GM21528 (cell line): ENCODE measurements at regions not wholly inside any gene's neighbourhood (a gene's known extent, or its start where the extent isn't known, plus 50 kb on each side); places are given as distances from the start of the nearest gene placed in this dataset.

Experiments used
- ATAC-seq: cut with Tn5 transposase; IDR thresholded peaks from one replicate; pipeline ENCODE4 v1.9.1; 2021; ENCODE audit warnings: mild to moderate bottlenecking, moderate library complexity; ENCODE audit not compliant: unreplicated experiment, low FRiP score

DNA sequence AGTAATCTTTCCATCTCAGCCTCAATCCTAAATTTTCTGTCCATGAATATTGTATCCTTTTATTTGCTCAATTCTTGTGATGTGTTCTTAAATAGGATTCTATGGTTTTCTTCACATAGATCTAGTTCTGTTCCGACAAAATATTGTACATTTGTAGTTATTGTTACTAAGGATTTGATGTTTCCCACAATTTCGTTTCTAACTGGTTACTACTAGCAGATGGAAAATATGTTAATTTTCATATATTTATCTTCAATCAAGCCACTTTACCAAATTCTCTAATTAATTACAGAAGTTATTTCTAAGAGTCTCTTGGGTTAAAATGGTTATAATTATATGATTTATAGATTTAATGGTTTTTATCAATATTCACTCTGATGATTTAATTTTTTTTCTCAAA lies 60.3 kb downstream of the SEC61B start:
- no peak for ATAC-seq

GRCh38 chr9:99285965-99286364 lies 63.9 kb downstream of the SEC61B start:
- ATAC-seq, result no peak

- ATAC-seq, result no peak
These were observed 64.5 kb downstream of the SEC61B start for GRCh38 chr9:99286536-99286935.

DNA sequence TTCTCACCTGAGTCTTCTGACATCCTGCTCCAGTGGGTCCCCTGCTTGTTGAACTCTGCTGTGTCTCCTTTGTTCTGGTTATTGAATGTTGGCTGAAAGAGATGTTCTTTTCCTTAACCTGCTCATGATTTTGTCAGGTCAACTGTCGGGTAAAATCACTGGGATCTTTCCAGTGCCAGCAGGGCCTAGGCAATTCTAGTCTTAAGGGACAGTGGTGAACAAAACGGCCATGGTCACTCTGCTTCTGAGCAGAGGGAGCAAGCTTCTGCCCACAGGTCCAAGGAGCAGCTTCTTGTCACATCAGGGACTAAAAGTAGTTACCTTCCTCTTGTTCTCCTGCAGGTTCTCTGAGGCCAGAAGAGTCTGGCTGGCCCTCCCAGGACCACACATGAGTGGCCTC lies 65.6 kb downstream of the SEC61B start:
- ATAC-seq, result no peak

GRCh38 chr9:99288830-99289229 lies 66.7 kb downstream of the SEC61B start:
- no peak for ATAC-seq

DNA sequence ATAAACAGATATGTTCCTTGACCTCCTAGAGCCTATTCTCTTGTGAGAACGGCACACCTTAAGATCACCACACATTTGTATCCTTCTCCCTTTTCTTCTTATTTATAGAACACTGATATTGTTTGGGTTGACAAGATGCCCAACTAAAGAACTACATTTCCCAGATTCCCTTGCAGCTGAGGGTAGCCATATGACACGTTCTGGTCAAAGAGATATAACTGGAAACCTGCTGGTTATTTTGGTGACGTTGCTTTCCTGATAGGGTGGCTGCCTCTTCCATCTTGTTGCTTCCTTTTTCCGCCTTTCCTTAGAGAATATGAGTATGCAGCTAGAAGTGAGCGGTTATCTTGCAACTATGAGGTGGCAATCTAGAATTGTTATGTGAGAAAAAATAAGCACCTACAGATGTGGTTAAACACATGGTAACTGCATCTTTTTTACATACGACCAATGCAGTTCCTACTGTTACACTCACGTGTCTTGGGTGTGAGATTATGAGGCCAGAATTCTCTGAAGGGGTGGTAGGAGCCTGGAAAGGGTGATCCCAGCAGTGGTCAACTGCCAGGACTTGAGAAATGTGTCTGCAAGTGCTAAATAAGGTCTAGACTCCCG lies 72.9 kb downstream of the SEC61B start:
- ATAC-seq, result no peak

DNA sequence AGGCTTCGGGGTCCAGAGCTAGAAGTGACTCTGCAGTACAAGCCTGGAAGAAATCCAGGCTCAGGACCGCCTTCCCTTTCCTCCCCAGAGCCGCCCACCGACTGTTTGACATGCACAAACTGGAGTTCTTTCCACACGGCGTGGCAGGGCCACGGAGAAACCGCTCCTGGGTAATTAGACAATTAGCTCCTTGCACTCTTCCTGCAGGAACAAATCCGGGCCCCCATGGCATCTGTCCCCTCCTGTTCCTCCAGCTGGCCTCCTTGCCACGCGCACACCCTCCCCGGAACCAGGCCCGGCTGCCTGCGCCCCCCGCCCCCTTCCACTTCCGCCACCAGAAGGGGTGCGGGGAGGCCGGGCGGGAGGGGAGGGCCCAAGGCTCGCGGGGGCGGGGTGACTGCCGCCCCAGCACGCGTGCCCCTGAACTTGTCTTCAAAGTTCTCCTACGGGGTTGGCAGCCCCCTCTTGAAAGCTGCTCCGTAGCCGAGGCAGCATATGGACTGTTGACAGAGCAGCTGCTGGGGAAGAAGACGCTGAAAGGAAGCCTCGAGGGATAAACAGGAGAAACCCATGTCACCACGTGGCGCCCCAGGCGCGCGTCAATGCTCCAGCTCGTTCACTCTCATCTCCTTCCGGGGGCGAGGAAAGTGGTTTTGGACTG lies 74.3 kb downstream of the SEC61B start:
- ATAC-seq, result no peak

- no peak for ATAC-seq
These were observed 76.5 kb downstream of the SEC61B start for GRCh38 chr9:99298614-99299013.

DNA sequence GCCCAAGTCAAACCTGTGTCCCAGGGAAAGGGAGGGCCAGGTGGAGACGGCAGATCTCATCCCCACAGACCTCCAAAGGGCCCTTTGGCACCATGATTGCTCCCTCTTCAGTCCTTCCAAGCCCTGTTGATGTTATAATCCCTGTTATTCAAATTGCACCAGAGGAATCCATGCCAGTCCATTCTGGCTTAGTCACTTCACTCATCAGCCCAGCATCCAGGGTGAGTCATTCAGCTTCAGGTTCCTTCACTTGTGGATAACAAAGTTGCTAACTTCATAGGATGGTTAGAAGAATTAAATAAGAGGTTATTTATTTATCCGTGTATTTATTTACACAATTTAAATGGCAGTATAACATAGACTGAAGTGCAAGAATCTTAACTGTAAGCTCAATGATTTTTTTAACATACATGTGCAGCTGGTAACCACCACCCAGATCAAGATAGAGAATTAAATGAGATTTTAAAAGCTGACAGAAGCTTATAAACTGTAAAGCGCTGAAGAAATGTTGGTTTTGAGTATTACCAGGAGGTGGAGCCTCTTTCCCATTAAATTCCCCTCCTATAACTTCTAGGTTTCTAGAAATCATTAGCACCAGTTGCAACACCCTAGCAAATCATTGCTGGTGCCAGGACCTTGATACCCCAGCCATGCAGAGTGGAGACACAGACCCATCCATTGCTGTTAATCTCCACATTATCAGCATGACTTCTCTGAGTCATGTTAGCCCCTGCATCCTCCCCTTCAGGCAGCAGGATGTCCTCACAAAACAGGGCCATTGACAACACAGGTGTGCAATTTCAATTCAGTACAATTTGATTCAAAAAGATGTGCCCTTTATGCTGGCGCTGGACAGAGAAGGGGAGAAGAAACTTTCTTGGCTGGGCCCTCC lies 77.4 kb downstream of the SEC61B start:
- ATAC-seq, result no peak

- ATAC-seq, result no peak
These were observed 78.0 kb downstream of the SEC61B start for GRCh38 chr9:99300103-99300439.

DNA sequence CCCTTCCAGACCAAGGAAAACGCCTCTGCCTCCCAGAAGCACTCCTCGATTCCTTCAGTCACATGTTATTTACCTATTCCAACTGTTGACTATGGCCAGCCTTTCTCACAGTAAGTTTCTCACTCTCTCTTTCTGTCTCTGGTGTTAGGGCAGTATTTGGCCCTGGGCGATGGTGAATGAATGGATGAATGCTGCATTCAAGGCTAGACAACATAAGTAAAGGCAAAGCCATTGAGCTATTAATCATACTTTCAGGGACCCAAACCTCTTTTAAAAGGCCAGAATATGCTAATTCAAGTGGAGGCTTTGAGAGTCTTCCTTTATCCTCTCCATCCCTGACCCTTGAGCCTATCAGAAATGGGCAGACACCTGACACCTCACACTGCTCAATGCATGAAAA lies 78.5 kb downstream of the SEC61B start:
- no peak for ATAC-seq

GRCh38 chr9:99303177-99303576 lies 81.1 kb downstream of the SEC61B start:
- ATAC-seq, result no peak

GRCh38 chr9:99305124-99305523 lies 83.0 kb downstream of the SEC61B start:
- ATAC-seq, result no peak

DNA sequence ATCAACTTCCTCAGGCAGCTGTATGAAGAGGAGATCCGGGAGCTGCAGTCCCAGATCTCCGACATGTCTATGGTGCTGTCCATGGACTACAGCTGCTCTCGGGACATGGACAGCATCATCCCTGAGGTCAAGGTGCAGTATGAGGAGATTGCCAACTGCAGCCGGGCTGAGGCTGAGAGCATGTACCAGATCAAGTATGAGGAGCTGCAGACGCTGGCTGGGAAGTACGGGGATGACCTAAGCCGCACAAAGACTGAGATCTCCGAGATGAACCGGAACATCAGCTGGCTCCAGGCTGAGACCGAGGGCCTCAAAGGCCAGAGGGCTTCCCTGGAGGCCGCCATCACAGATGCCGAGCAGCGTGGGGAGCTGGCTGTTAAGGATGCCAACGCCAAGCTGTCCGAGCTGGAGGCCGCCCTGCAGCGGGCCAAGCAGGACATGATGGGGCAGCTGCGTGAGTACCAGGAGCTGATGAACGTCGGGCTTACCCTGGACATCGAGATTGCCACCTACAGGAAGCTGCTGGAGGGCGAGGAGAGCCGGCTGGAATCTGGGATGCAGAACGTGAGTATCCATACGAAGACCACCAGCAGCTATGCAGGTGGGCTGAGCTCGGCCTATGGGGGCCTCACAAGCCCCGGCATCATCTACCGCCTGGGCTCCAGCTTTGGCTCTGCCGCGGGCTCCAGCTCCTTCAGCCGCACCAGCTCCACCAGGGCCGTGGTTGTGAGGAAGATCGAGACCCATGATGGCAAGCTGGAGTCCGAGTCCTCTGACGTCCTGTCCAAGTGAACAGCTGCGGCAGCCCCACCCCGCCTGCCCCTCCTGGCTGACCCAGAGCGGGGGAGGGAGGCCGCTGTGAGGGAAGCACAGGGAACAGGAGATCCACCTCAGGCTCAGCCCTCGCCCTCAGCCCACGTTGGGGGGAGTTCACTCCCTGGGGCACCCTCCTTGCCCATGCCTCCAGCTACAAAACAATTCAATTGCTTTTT lies 84.0 kb downstream of the SEC61B start:
- ATAC-seq, result no peak

DNA sequence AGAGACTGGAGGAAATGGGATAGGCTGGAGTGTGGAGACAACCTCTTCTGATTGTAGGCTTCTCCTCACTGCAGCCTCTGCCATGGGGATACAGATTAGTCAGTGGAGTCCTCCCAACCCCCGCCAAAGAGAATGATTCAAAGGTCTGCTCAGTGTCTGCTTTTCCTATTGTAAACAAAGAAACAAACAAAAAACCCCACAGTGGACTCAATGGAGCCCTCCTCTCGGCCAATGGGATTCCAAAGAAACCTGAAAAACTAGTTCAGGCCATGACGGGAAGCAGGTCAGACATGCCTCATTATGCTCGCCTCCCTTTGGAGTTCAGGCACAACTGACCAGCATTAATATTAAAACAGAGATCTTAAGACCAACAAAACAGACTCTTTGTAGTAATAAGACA lies 85.8 kb downstream of the SEC61B start:
- ATAC-seq, result no peak

DNA sequence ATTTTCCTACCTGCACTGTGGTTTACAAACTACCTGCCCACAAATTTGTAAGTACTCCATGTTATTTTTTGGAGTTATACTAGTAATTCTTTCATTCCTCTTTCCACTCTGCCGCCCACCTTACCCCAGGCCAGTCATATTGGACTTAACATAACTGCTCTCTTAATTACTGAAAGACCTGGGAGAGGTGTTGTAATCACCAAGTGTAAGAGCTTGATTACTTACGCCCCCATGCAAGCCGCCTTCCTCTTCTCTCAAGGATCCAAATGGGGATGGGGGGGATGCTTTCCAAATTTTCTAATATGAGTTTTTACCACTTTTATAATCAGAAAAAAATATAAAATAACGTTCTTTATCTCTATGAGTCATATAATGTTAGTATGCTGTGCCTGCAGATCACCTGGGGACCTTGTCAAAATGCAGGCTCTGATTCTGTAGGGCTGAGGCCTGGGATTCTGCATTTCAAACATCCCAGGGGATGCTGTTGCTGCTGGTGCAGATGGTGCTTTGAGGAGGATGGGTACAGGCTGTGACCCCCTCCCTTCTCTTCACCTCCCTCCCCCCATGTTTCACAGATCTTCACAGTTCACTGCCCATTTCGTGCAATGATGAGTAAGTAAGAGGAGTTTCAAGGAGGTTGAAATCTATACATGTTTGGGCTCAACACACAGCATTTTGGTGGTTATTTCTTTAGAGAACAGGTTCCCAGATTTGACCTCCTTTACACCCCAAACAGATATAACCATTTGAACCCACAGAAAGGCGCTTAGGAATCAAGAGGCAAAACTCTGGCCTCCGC lies 87.3 kb downstream of the SEC61B start:
- ATAC-seq, result no peak

DNA sequence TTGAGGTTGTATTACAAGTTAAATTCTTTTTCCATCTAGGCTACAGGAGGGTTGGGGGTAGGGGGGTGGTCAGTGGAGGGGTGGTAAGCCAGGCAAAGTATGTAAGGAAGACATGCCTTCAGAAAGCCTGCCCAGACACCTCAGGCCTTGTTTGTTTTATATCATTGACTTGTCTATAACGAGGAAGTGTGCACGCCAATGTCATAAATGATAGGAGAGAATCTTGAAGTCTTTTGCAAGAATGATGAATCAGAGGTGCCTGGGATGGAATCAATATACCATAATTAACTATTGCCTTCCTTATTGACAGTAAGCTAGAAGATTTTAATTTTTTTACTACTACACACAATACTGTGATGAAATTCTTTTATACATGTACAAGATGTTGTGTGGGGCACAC lies 90.7 kb downstream of the SEC61B start:
- no peak for ATAC-seq

GRCh38 chr9:99319048-99319447 lies 97.0 kb downstream of the SEC61B start:
- no peak for ATAC-seq

- no peak for ATAC-seq
These were observed 100.2 kb downstream of the SEC61B start for GRCh38 chr9:99322299-99322698.
